K562 (cell line): ENCODE measurements at regions not wholly inside any gene's neighbourhood (a gene's known extent, or its start where the extent isn't known, plus 50 kb on each side); places are given as distances from the start of the nearest gene placed in this dataset.

Experiments
- CREB1 ChIP-seq, 2 experiments: sonication (generic) in 1 of 2; formaldehyde crosslinking in 1 of 2; IDR thresholded peaks; 2 replicates each; pipeline versions ENCODE4 v1.6.1 to v1.8.0; 2012 to 2022; ENCODE audit warnings: inconsistent platforms in 1 of 2, mild to moderate bottlenecking in 1 of 2, missing genetic modification reagents in 1 of 2, moderate library complexity in 1 of 2
- EZH2 ChIP-seq: IDR thresholded peaks from 2 replicates; pipeline ENCODE4 v1.6.1; 2012; ENCODE audit warnings: low read depth, mild to moderate bottlenecking, inconsistent platforms, low read length, borderline replicate concordance
- FOXJ2 ChIP-seq: fragments of 200-800 bp; sonication (Bioruptor generic); IDR thresholded peaks from 2 replicates; pipeline ENCODE4 v1.6.1; 2016; ENCODE audit warnings: missing genetic modification characterization, missing compliant biosample characterization
- NR3C1 ChIP-seq: sonication (generic); formaldehyde crosslinking; IDR thresholded peaks from 2 replicates; pipeline ENCODE4 v1.8.1; 2022; ENCODE audit warnings: missing genetic modification reagents
- YY1 ChIP-seq, 3 experiments: IDR thresholded peaks; 2 replicates each; pipeline ENCODE4 v1.6.1; 2011; ENCODE audit warnings: low read length in 2 of 3, mild to moderate bottlenecking in 2 of 3, moderate library complexity in 2 of 3, borderline replicate concordance in 1 of 3, control low read depth in 1 of 3, low read depth in 1 of 3; ENCODE audit not compliant: insufficient read depth in 3 of 3, insufficient replicate concordance in 2 of 3, control insufficient read depth in 1 of 3, insufficient read length in 1 of 3; ENCODE audit errors: extremely low read depth in 1 of 3
- TF ChIP-seq, protein P1 (sequence below): fragments of 450-650 bp; IDR thresholded peaks from 2 replicates; pipeline ENCODE4 v1.7.1; 2018; ENCODE audit warnings: mild to moderate bottlenecking, low read depth; ENCODE audit not compliant: partially characterized antibody
- TF ChIP-seq, protein P2 (sequence below), 3 experiments: IDR thresholded peaks in 2 of 3; conservative IDR thresholded peaks in 1 of 3; 2 replicates each; pipeline ENCODE4 v1.5.1; 2011 to 2012; ENCODE audit warnings: low read length in 3 of 3, mild to moderate bottlenecking in 3 of 3, control low read depth in 2 of 3, improper control_type of control experiment in 1 of 3, inconsistent platforms in 1 of 3, low read depth in 1 of 3, mixed read lengths in 1 of 3, moderate library complexity in 1 of 3; ENCODE audit not compliant: insufficient read depth in 2 of 3

DNA sequence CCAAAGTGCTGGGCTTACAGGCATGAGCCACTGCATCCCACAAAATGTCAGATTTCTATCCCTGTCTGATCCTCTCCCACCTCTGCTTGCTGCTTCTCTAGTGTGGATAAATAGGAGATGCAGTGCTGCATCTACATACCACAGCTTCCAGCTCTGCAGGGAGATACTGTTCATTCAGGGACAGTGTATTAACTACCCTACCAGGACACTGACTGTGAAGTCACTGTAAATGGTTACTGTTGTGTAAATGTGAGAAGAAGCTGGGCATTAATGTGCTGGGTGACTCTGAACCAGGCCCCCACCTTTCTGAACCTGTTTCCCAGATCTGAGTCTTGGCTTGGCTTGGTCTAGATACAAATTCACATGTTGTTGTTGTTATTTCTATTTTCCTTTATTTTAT is 488.6 kb upstream of the SULF2 start:
- TF ChIP-seq, protein P1, sequence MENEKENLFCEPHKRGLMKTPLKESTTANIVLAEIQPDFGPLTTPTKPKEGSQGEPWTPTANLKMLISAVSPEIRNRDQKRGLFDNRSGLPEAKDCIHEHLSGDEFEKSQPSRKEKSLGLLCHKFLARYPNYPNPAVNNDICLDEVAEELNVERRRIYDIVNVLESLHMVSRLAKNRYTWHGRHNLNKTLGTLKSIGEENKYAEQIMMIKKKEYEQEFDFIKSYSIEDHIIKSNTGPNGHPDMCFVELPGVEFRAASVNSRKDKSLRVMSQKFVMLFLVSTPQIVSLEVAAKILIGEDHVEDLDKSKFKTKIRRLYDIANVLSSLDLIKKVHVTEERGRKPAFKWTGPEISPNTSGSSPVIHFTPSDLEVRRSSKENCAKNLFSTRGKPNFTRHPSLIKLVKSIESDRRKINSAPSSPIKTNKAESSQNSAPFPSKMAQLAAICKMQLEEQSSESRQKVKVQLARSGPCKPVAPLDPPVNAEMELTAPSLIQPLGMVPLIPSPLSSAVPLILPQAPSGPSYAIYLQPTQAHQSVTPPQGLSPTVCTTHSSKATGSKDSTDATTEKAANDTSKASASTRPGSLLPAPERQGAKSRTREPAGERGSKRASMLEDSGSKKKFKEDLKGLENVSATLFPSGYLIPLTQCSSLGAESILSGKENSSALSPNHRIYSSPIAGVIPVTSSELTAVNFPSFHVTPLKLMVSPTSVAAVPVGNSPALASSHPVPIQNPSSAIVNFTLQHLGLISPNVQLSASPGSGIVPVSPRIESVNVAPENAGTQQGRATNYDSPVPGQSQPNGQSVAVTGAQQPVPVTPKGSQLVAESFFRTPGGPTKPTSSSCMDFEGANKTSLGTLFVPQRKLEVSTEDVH, result no peak
- TF ChIP-seq YY1 (IDR thresholded peaks at IDR 0.05; ENCODE audit: borderline replicate concordance in 1 of 3, control insufficient read depth in 1 of 3, extremely low read depth in 1 of 3, insufficient read depth in 3 of 3, insufficient read length in 1 of 3, insufficient replicate concordance in 2 of 3, low read depth in 1 of 3, low read length in 2 of 3) (no peak), FOXJ2 (tag) (no peak), CREB1 (IDR thresholded peaks at IDR 0.05) (no peak), CREB1 (CRISPR knock-in tag; IDR thresholded peaks at IDR 0.05) (no peak), NR3C1 (CRISPR knock-in tag) (no peak), EZH2 (no peak)
- TF ChIP-seq, protein P2, sequence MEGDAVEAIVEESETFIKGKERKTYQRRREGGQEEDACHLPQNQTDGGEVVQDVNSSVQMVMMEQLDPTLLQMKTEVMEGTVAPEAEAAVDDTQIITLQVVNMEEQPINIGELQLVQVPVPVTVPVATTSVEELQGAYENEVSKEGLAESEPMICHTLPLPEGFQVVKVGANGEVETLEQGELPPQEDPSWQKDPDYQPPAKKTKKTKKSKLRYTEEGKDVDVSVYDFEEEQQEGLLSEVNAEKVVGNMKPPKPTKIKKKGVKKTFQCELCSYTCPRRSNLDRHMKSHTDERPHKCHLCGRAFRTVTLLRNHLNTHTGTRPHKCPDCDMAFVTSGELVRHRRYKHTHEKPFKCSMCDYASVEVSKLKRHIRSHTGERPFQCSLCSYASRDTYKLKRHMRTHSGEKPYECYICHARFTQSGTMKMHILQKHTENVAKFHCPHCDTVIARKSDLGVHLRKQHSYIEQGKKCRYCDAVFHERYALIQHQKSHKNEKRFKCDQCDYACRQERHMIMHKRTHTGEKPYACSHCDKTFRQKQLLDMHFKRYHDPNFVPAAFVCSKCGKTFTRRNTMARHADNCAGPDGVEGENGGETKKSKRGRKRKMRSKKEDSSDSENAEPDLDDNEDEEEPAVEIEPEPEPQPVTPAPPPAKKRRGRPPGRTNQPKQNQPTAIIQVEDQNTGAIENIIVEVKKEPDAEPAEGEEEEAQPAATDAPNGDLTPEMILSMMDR (IDR thresholded peaks at IDR 0.05 in 2 of 3, conservative IDR thresholded peaks at IDR 0.05 in 1 of 3; ENCODE audit: insufficient read depth in 2 of 3, low read depth in 1 of 3, low read length in 3 of 3), result no peak
